ENCODE measurements at regions not wholly inside any gene's neighbourhood (a gene's known extent, or its start where the extent isn't known, plus 50 kb on each side); places are given as distances from the start of the nearest gene placed in this dataset.

GRCh38 chr12:75602106-75602505 lies 90.7 kb upstream of the KRR1 start:
- Histone ChIP-seq H3K27ac (ENCODE audit: low read length) (peak overlapping the region; percentile 45), H3K27me3 (ENCODE audit: insufficient read depth, low read depth, low read length) (no peaks in the 10 kb centered on the region), H3K4me2 (ENCODE audit: low read length) (peak overlapping the region; percentile 15), H3K9me2 (ENCODE audit: insufficient read depth, low read length) (no peaks in the 10 kb centered on the region), H3K9ac (ENCODE audit: low read length) (no peak overlapping the region), H3F3A (ENCODE audit: insufficient read depth, low read length, poor library complexity, severe bottlenecking) (no peaks in the 10 kb centered on the region), H2AFZ (ENCODE audit: low read depth, low read length) (no peak overlapping the region), H3K4me3 (ENCODE audit: low read length) (peak overlapping the region; percentile 21), H3K79me2 (replicated peaks; ENCODE audit: insufficient read depth, low read length) (no peaks in the 10 kb centered on the region), H3K9me3 (ENCODE audit: low read length) (no peaks in the 10 kb centered on the region), H4K20me1 (ENCODE audit: insufficient read depth) (no peaks in the 10 kb centered on the region), H3K36me3 (ENCODE audit: insufficient read depth, low read length) (no peaks in the 10 kb centered on the region)
- TF ChIP-seq TAF1 (IDR thresholded peaks at IDR 0.05; ENCODE audit: low read depth), result no peak
- no peak for TF ChIP-seq SMC3 (conservative IDR thresholded peaks at IDR 0.05; ENCODE audit: poor library complexity)
- TF ChIP-seq MXI1 (conservative IDR thresholded peaks at IDR 0.05; ENCODE audit: poor library complexity, severe bottlenecking), result no peak
- TF ChIP-seq POLR2AphosphoS5 (IDR thresholded peaks at IDR 0.05), result peak; percentile 28
- TF ChIP-seq, protein P1, sequence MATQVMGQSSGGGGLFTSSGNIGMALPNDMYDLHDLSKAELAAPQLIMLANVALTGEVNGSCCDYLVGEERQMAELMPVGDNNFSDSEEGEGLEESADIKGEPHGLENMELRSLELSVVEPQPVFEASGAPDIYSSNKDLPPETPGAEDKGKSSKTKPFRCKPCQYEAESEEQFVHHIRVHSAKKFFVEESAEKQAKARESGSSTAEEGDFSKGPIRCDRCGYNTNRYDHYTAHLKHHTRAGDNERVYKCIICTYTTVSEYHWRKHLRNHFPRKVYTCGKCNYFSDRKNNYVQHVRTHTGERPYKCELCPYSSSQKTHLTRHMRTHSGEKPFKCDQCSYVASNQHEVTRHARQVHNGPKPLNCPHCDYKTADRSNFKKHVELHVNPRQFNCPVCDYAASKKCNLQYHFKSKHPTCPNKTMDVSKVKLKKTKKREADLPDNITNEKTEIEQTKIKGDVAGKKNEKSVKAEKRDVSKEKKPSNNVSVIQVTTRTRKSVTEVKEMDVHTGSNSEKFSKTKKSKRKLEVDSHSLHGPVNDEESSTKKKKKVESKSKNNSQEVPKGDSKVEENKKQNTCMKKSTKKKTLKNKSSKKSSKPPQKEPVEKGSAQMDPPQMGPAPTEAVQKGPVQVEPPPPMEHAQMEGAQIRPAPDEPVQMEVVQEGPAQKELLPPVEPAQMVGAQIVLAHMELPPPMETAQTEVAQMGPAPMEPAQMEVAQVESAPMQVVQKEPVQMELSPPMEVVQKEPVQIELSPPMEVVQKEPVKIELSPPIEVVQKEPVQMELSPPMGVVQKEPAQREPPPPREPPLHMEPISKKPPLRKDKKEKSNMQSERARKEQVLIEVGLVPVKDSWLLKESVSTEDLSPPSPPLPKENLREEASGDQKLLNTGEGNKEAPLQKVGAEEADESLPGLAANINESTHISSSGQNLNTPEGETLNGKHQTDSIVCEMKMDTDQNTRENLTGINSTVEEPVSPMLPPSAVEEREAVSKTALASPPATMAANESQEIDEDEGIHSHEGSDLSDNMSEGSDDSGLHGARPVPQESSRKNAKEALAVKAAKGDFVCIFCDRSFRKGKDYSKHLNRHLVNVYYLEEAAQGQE (IDR thresholded peaks at IDR 0.05; ENCODE audit: borderline replicate concordance), result no peak
- no peak for TF ChIP-seq RAD21 (conservative IDR thresholded peaks at IDR 0.05)
- TF ChIP-seq, protein P2, sequence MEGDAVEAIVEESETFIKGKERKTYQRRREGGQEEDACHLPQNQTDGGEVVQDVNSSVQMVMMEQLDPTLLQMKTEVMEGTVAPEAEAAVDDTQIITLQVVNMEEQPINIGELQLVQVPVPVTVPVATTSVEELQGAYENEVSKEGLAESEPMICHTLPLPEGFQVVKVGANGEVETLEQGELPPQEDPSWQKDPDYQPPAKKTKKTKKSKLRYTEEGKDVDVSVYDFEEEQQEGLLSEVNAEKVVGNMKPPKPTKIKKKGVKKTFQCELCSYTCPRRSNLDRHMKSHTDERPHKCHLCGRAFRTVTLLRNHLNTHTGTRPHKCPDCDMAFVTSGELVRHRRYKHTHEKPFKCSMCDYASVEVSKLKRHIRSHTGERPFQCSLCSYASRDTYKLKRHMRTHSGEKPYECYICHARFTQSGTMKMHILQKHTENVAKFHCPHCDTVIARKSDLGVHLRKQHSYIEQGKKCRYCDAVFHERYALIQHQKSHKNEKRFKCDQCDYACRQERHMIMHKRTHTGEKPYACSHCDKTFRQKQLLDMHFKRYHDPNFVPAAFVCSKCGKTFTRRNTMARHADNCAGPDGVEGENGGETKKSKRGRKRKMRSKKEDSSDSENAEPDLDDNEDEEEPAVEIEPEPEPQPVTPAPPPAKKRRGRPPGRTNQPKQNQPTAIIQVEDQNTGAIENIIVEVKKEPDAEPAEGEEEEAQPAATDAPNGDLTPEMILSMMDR (IDR thresholded peaks at IDR 0.05; ENCODE audit: poor library complexity, severe bottlenecking), result no peak
- no peak for TF ChIP-seq EZH2 (IDR thresholded peaks at IDR 0.05; ENCODE audit: borderline replicate concordance, insufficient read depth, low read length, poor library complexity, severe bottlenecking)
- TF ChIP-seq EP300 (conservative IDR thresholded peaks at IDR 0.05; ENCODE audit: poor library complexity, severe bottlenecking), result peak; percentile 30

GRCh38 chr12:75600146-75600545 lies 88.7 kb upstream of the KRR1 start:
- Histone ChIP-seq H3K79me2 (replicated peaks; ENCODE audit: insufficient read depth, low read length) (no peaks in the 10 kb centered on the region), H3K4me2 (ENCODE audit: low read length) (no peak overlapping the region), H4K20me1 (ENCODE audit: insufficient read depth) (no peaks in the 10 kb centered on the region), H3K4me3 (ENCODE audit: low read length) (no peak overlapping the region), H3K36me3 (ENCODE audit: insufficient read depth, low read length) (no peaks in the 10 kb centered on the region), H3K9me2 (ENCODE audit: insufficient read depth, low read length) (no peaks in the 10 kb centered on the region), H3F3A (ENCODE audit: insufficient read depth, low read length, poor library complexity, severe bottlenecking) (no peaks in the 10 kb centered on the region), H3K27me3 (ENCODE audit: insufficient read depth, low read depth, low read length) (no peaks in the 10 kb centered on the region), H3K9me3 (ENCODE audit: low read length) (no peaks in the 10 kb centered on the region), H3K9ac (ENCODE audit: low read length) (no peak overlapping the region), H2AFZ (ENCODE audit: low read depth, low read length) (no peak overlapping the region), H3K27ac (ENCODE audit: low read length) (no peak overlapping the region)
- TF ChIP-seq TAF1 (IDR thresholded peaks at IDR 0.05; ENCODE audit: low read depth) (no peak), RAD21 (conservative IDR thresholded peaks at IDR 0.05) (no peak), POLR2AphosphoS5 (IDR thresholded peaks at IDR 0.05) (no peak), EP300 (conservative IDR thresholded peaks at IDR 0.05; ENCODE audit: poor library complexity, severe bottlenecking) (no peak), MXI1 (conservative IDR thresholded peaks at IDR 0.05; ENCODE audit: poor library complexity, severe bottlenecking) (no peak), EZH2 (IDR thresholded peaks at IDR 0.05; ENCODE audit: borderline replicate concordance, insufficient read depth, low read length, poor library complexity, severe bottlenecking) (no peak), SMC3 (conservative IDR thresholded peaks at IDR 0.05; ENCODE audit: poor library complexity) (no peak)
- TF ChIP-seq, protein P1 (IDR thresholded peaks at IDR 0.05; ENCODE audit: borderline replicate concordance), result no peak
- TF ChIP-seq, protein P2 (IDR thresholded peaks at IDR 0.05; ENCODE audit: poor library complexity, severe bottlenecking), result no peak

Measured in neural cell (in vitro differentiated cells).